ENCODE measurements at regions not wholly inside any gene's neighbourhood (a gene's known extent, or its start where the extent isn't known, plus 50 kb on each side); places are given as distances from the start of the nearest gene placed in this dataset.
"Not testable (repeated sequence)": the region's sequence is repeated elsewhere in the genome, so short reads cannot be mapped to it uniquely, and the experiment has no call there.

GRCh38 chr6:26861913-26862312 lies 202.4 kb upstream of the ZNF322 start:
- not testable (repeated sequence) for H3K79me2 ChIP-seq (ENCODE audit: insufficient read depth, low read length); H3K36me3 ChIP-seq (ENCODE audit: insufficient read depth, low read length); H3F3A ChIP-seq (ENCODE audit: insufficient read depth, low read length); H2AFZ ChIP-seq (ENCODE audit: low read length); H3K4me2 ChIP-seq (ENCODE audit: low read length); H3K9me2 ChIP-seq (ENCODE audit: low read depth, low read length); H3K27me3 ChIP-seq (ENCODE audit: insufficient read depth, low read length); H3K4me3 ChIP-seq (ENCODE audit: low read depth, low read length, poor library complexity, severe bottlenecking); H3K4me1 ChIP-seq (ENCODE audit: insufficient read depth, low read length, severe bottlenecking); H3K27ac ChIP-seq (ENCODE audit: low read depth, low read length, poor library complexity, severe bottlenecking); H3K9me3 ChIP-seq (ENCODE audit: low read length); H3K9ac ChIP-seq (ENCODE audit: low read length); H4K20me1 ChIP-seq (ENCODE audit: insufficient read depth, low read length)

GRCh38 chr6:26863641-26864040 lies 204.1 kb upstream of the ZNF322 start:
- H3K36me3 ChIP-seq (ENCODE audit: insufficient read depth, low read length); H3K4me1 ChIP-seq (ENCODE audit: insufficient read depth, low read length, severe bottlenecking); H3F3A ChIP-seq (ENCODE audit: insufficient read depth, low read length); H3K4me2 ChIP-seq (ENCODE audit: low read length); H3K4me3 ChIP-seq (ENCODE audit: low read depth, low read length, poor library complexity, severe bottlenecking); H3K27ac ChIP-seq (ENCODE audit: low read depth, low read length, poor library complexity, severe bottlenecking); H3K9me2 ChIP-seq (ENCODE audit: low read depth, low read length); H2AFZ ChIP-seq (ENCODE audit: low read length); H3K79me2 ChIP-seq (ENCODE audit: insufficient read depth, low read length); H3K27me3 ChIP-seq (ENCODE audit: insufficient read depth, low read length); H4K20me1 ChIP-seq (ENCODE audit: insufficient read depth, low read length); H3K9me3 ChIP-seq (ENCODE audit: low read length); H3K9ac ChIP-seq (ENCODE audit: low read length): not testable (repeated sequence)

- not testable (repeated sequence) for H3F3A ChIP-seq (ENCODE audit: insufficient read depth, low read length); H2AFZ ChIP-seq (ENCODE audit: low read length); H3K27ac ChIP-seq (ENCODE audit: low read depth, low read length, poor library complexity, severe bottlenecking); H3K36me3 ChIP-seq (ENCODE audit: insufficient read depth, low read length); H3K4me2 ChIP-seq (ENCODE audit: low read length); H3K79me2 ChIP-seq (ENCODE audit: insufficient read depth, low read length); H3K9me3 ChIP-seq (ENCODE audit: low read length); H3K27me3 ChIP-seq (ENCODE audit: insufficient read depth, low read length); H3K4me1 ChIP-seq (ENCODE audit: insufficient read depth, low read length, severe bottlenecking); H3K9me2 ChIP-seq (ENCODE audit: low read depth, low read length); H4K20me1 ChIP-seq (ENCODE audit: insufficient read depth, low read length); H3K9ac ChIP-seq (ENCODE audit: low read length); H3K4me3 ChIP-seq (ENCODE audit: low read depth, low read length, poor library complexity, severe bottlenecking)
Observed at GRCh38 chr6:26898785-26899184, 239.2 kb upstream of the ZNF322 start.

DNA sequence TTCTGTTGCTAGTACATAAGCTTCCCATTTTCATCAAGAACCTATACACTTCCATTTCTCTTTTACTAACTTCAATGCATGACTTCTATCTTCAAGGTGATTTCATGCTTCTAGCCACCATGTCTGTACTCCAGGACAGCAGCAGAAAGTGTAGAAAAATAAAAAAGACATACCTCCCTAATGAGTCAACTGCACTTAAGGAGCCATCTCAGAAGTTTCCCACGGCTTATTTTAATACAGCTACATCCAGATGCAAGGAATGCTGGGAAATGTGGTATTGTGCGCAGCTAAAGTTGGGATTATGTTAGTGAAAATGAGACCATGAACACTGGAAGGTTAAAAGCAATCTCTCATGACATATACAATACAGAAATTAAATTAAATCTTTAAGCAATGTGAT lies 264.7 kb upstream of the ZNF322 start:
- H3K4me1 ChIP-seq (ENCODE audit: insufficient read depth, low read length, severe bottlenecking); H2AFZ ChIP-seq (ENCODE audit: low read length); H3K36me3 ChIP-seq (ENCODE audit: insufficient read depth, low read length); H3K27ac ChIP-seq (ENCODE audit: low read depth, low read length, poor library complexity, severe bottlenecking); H4K20me1 ChIP-seq (ENCODE audit: insufficient read depth, low read length); H3K9me2 ChIP-seq (ENCODE audit: low read depth, low read length); H3F3A ChIP-seq (ENCODE audit: insufficient read depth, low read length); H3K4me2 ChIP-seq (ENCODE audit: low read length); H3K9me3 ChIP-seq (ENCODE audit: low read length); H3K9ac ChIP-seq (ENCODE audit: low read length); H3K27me3 ChIP-seq (ENCODE audit: insufficient read depth, low read length); H3K4me3 ChIP-seq (ENCODE audit: low read depth, low read length, poor library complexity, severe bottlenecking); H3K79me2 ChIP-seq (ENCODE audit: insufficient read depth, low read length): not testable (repeated sequence)

GRCh38 chr6:26928190-26928589 lies 268.6 kb upstream of the ZNF322 start:
- not testable (repeated sequence) for H3K4me1 ChIP-seq (ENCODE audit: insufficient read depth, low read length, severe bottlenecking); H3K27me3 ChIP-seq (ENCODE audit: insufficient read depth, low read length); H3K36me3 ChIP-seq (ENCODE audit: insufficient read depth, low read length); H4K20me1 ChIP-seq (ENCODE audit: insufficient read depth, low read length); H3K9me2 ChIP-seq (ENCODE audit: low read depth, low read length); H3K4me3 ChIP-seq (ENCODE audit: low read depth, low read length, poor library complexity, severe bottlenecking); H3K4me2 ChIP-seq (ENCODE audit: low read length); H3K9ac ChIP-seq (ENCODE audit: low read length); H3K27ac ChIP-seq (ENCODE audit: low read depth, low read length, poor library complexity, severe bottlenecking); H2AFZ ChIP-seq (ENCODE audit: low read length); H3F3A ChIP-seq (ENCODE audit: insufficient read depth, low read length); H3K79me2 ChIP-seq (ENCODE audit: insufficient read depth, low read length); H3K9me3 ChIP-seq (ENCODE audit: low read length)

- H3K4me3 ChIP-seq (ENCODE audit: low read depth, low read length, poor library complexity, severe bottlenecking); H3K27me3 ChIP-seq (ENCODE audit: insufficient read depth, low read length); H4K20me1 ChIP-seq (ENCODE audit: insufficient read depth, low read length); H3K27ac ChIP-seq (ENCODE audit: low read depth, low read length, poor library complexity, severe bottlenecking); H3K4me2 ChIP-seq (ENCODE audit: low read length); H3K9me2 ChIP-seq (ENCODE audit: low read depth, low read length); H3K79me2 ChIP-seq (ENCODE audit: insufficient read depth, low read length); H3K9me3 ChIP-seq (ENCODE audit: low read length); H3F3A ChIP-seq (ENCODE audit: insufficient read depth, low read length); H3K36me3 ChIP-seq (ENCODE audit: insufficient read depth, low read length); H2AFZ ChIP-seq (ENCODE audit: low read length); H3K4me1 ChIP-seq (ENCODE audit: insufficient read depth, low read length, severe bottlenecking); H3K9ac ChIP-seq (ENCODE audit: low read length): not testable (repeated sequence)
Observed at GRCh38 chr6:26937258-26937657, 277.7 kb upstream of the ZNF322 start.

GRCh38 chr6:26951211-26951610 lies 291.7 kb upstream of the ZNF322 start:
- H4K20me1 ChIP-seq (ENCODE audit: insufficient read depth, low read length); H2AFZ ChIP-seq (ENCODE audit: low read length); H3K4me3 ChIP-seq (ENCODE audit: low read depth, low read length, poor library complexity, severe bottlenecking); H3K4me2 ChIP-seq (ENCODE audit: low read length); H3K9ac ChIP-seq (ENCODE audit: low read length); H3K9me3 ChIP-seq (ENCODE audit: low read length); H3K27ac ChIP-seq (ENCODE audit: low read depth, low read length, poor library complexity, severe bottlenecking); H3K9me2 ChIP-seq (ENCODE audit: low read depth, low read length); H3K27me3 ChIP-seq (ENCODE audit: insufficient read depth, low read length); H3K36me3 ChIP-seq (ENCODE audit: insufficient read depth, low read length); H3F3A ChIP-seq (ENCODE audit: insufficient read depth, low read length); H3K79me2 ChIP-seq (ENCODE audit: insufficient read depth, low read length); H3K4me1 ChIP-seq (ENCODE audit: insufficient read depth, low read length, severe bottlenecking): not testable (repeated sequence)

DNA sequence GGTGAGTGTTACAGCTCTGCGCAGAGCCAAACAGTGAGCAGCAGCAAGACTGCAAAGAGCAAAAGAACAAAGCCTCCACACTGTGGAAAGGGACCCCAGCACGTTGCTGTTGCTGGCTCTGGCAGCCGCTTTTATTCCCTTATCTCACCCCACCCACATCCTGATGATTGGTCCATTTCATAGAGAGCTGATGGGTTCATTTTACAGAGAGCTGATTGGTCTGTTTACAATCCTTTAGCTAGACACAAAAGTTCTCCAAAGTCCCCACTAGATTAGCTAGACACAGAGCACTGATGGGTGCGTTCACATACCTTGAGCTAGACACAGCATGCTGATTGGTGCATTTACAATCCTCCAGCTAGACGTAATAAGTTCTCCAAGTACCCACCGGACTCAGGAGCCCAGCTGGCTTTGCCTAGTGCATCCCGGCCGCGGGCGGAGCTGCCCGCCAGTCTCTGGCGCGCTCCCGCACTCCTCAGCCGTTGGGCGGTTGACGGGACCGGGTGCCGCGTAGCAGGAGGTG lies 291.4 kb upstream of the PRSS16 start:
- not testable (repeated sequence) for H4K20me1 ChIP-seq (ENCODE audit: insufficient read depth, low read length); H3K36me3 ChIP-seq (ENCODE audit: insufficient read depth, low read length); H3K27me3 ChIP-seq (ENCODE audit: insufficient read depth, low read length); H3K9me2 ChIP-seq (ENCODE audit: low read depth, low read length); H2AFZ ChIP-seq (ENCODE audit: low read length); H3K79me2 ChIP-seq (ENCODE audit: insufficient read depth, low read length); H3F3A ChIP-seq (ENCODE audit: insufficient read depth, low read length); H3K4me1 ChIP-seq (ENCODE audit: insufficient read depth, low read length, severe bottlenecking); H3K9me3 ChIP-seq (ENCODE audit: low read length)
- Histone ChIP-seq H3K4me3 (ENCODE audit: low read depth, low read length, poor library complexity, severe bottlenecking) (peak overlapping the region; percentile 63), H3K27ac (ENCODE audit: low read depth, low read length, poor library complexity, severe bottlenecking) (peak overlapping the region; percentile 61), H3K9ac (ENCODE audit: low read length) (peak overlapping the region; percentile 56; the same call in 1 of the 2 replicates), H3K4me2 (ENCODE audit: low read length) (peak overlapping the region; percentile 32; the same call in 1 of the 2 replicates)

Measured in OCI-LY1 (cell line).